ENCODE measurements at regions not wholly inside any gene's neighbourhood (a gene's known extent, or its start where the extent isn't known, plus 50 kb on each side); places are given as distances from the start of the nearest gene placed in this dataset.

GRCh38 chr11:30089921-30090320, 73.1 kb upstream of the KCNA4 start:
- H3K27ac Mint-ChIP-seq = no peak overlapping the region

GRCh38 chr11:30091246-30091645, 74.4 kb upstream of the KCNA4 start:
- Mint-ChIP-seq H3K4me1 (no peaks in the 10 kb centered on the region), H3K27ac (no peak overlapping the region), H3K9me3 (no peaks in the 10 kb centered on the region), H3K27me3 (ENCODE audit: low read depth) (no peaks in the 10 kb centered on the region), H3K4me3 (no peak overlapping the region), H3K36me3 (ENCODE audit: low read depth) (no peaks in the 10 kb centered on the region)
- TF ChIP-seq, protein P1, sequence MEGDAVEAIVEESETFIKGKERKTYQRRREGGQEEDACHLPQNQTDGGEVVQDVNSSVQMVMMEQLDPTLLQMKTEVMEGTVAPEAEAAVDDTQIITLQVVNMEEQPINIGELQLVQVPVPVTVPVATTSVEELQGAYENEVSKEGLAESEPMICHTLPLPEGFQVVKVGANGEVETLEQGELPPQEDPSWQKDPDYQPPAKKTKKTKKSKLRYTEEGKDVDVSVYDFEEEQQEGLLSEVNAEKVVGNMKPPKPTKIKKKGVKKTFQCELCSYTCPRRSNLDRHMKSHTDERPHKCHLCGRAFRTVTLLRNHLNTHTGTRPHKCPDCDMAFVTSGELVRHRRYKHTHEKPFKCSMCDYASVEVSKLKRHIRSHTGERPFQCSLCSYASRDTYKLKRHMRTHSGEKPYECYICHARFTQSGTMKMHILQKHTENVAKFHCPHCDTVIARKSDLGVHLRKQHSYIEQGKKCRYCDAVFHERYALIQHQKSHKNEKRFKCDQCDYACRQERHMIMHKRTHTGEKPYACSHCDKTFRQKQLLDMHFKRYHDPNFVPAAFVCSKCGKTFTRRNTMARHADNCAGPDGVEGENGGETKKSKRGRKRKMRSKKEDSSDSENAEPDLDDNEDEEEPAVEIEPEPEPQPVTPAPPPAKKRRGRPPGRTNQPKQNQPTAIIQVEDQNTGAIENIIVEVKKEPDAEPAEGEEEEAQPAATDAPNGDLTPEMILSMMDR (IDR thresholded peaks at IDR 0.05; ENCODE audit: unreplicated experiment in 3 of 3) = no peak

More at GRCh38 chr11:30089921-30090320, 73.1 kb upstream of the KCNA4 start:
- Mint-ChIP-seq H3K4me3 (no peak overlapping the region), H3K9me3 (no peaks in the 10 kb centered on the region), H3K27me3 (ENCODE audit: low read depth) (no peaks in the 10 kb centered on the region), H3K36me3 (ENCODE audit: low read depth) (no peaks in the 10 kb centered on the region), H3K4me1 (no peaks in the 10 kb centered on the region)
- TF ChIP-seq, protein P1 (IDR thresholded peaks at IDR 0.05; ENCODE audit: unreplicated experiment in 3 of 3) = no peak

- Mint-ChIP-seq H3K36me3 (ENCODE audit: low read depth) (no peaks in the 10 kb centered on the region), H3K27me3 (ENCODE audit: low read depth) (no peaks in the 10 kb centered on the region), H3K27ac (no peak overlapping the region), H3K4me1 (no peaks in the 10 kb centered on the region), H3K4me3 (no peak overlapping the region), H3K9me3 (no peaks in the 10 kb centered on the region)
- TF ChIP-seq, protein P1 (IDR thresholded peaks at IDR 0.05; ENCODE audit: unreplicated experiment in 3 of 3) = no peak
These were observed 74.9 kb upstream of the KCNA4 start for GRCh38 chr11:30091737-30092136.

DNA sequence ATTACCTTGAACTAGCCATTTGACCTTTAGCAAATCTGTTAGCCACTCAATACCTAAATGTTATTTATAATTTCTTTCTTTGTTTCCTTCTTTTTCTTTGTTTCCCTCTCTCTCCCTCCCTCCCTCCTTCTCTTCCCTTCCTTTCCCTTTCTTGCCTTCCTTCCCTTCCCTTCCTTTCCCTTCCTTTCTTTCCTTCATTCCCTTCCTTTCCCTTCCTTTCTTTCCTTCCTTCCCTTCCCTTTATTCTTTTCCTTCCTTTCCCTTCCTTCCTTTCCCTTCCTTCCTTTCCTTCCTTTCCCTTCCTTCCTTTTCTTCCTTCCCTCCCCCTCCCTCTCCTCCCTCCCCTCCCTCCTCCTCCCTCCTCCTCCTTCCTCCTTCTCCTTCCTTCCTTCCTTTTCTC, 75.7 kb upstream of the KCNA4 start:
- Mint-ChIP-seq H3K4me1 (no peaks in the 10 kb centered on the region), H3K4me3 (no peak overlapping the region), H3K36me3 (ENCODE audit: low read depth) (no peaks in the 10 kb centered on the region), H3K27me3 (ENCODE audit: low read depth) (no peaks in the 10 kb centered on the region), H3K27ac (no peak overlapping the region), H3K9me3 (no peaks in the 10 kb centered on the region)
- TF ChIP-seq, protein P1 (IDR thresholded peaks at IDR 0.05; ENCODE audit: unreplicated experiment in 3 of 3) = no peak

GRCh38 chr11:30100495-30100894, 83.7 kb upstream of the KCNA4 start:
- no peaks in the 10 kb centered on the region for H3K36me3 Mint-ChIP-seq (ENCODE audit: low read depth)
- no peak overlapping the region for H3K4me3 Mint-ChIP-seq
- TF ChIP-seq, protein P1 (IDR thresholded peaks at IDR 0.05; ENCODE audit: unreplicated experiment in 3 of 3) = no peak
- peaks cover 15% of the 10 kb centered on the region for H3K9me3 Mint-ChIP-seq
- no peaks in the 10 kb centered on the region for H3K4me1 Mint-ChIP-seq
- H3K27me3 Mint-ChIP-seq (ENCODE audit: low read depth) = no peaks in the 10 kb centered on the region
- no peak overlapping the region for H3K27ac Mint-ChIP-seq
